ENCODE measurements at regions not wholly inside any gene's neighbourhood (a gene's known extent, or its start where the extent isn't known, plus 50 kb on each side); places are given as distances from the start of the nearest gene placed in this dataset.

DNA sequence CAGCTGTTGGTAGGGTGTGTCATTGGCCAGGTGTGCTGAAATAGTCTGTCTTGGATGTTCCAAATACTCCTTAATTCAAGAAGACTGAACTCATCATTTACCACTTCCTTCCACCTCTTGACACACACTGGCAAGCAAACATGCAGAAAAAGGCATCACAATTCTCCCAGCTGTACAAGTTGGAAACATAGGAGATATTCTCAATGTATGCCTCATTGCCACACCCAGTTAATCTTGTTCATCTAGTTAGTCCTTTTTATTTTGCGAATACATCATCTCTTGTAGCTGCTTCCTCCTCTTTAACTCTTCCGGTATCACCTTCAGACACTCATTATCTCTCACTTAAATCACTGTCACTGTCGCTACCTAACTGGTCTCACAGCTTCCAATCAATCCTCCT is 75.1 kb upstream of the GOT2 start:
- Histone ChIP-seq H3K4me1 (no peaks in the 10 kb centered on the region), H3K36me3 (no peaks in the 10 kb centered on the region)

DNA sequence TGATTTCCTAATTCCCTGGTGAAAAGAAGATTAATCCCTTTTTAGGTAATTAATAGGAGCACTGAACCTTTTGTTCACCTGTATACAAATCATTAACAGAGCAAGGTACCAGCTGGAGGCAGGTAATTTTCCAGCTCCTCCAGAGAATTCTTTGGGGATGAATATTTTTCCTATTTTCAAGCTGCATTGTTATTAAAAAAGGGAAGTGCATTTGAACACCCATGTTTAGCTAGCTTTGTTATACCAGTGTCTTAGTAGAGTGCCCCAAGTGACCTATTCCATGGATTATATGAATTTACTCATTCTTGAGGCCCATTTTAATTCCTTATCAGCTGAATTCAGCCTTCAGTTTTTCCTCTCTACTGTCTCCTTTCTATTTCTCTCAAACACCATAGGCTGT is 73.2 kb upstream of the GOT2 start:
- Histone ChIP-seq H3K9me3 (peaks cover 0 to 10% (median 4%) of the 10 kb centered on the region in 4 donors), H3K4me3 (no peak overlapping the region), H3K27me3 (no peaks in the 10 kb centered on the region), H3K4me1 (no peaks in the 10 kb centered on the region), H3K27ac (no peak overlapping the region), H3K36me3 (no peaks in the 10 kb centered on the region)
- TF ChIP-seq POLR2AphosphoS5 (IDR thresholded peaks at IDR 0.05) = no peak
- no peak for TF ChIP-seq POLR2A (IDR thresholded peaks at IDR 0.05)
- TF ChIP-seq EP300 (IDR thresholded peaks at IDR 0.05) = no peak
- intact Hi-C loops (cut with DNase I; ENCODE audit: low total_unique reads) = no loop called here
- DNase-seq = no peak

More for the DNA sequence above, 75.1 kb upstream of the GOT2 start:
- 76 to 93% (median 85%) methylated on average over 3 of the region's 3 CpGs for WGBS, 5 donors
- intact Hi-C loops (cut with DNase I; ENCODE audit: low total_unique reads) = no loop called here
- H3K4me3 ChIP-seq = no peak overlapping the region
- no peaks in the 10 kb centered on the region for H3K27me3 ChIP-seq
- no peak for DNase-seq
- H3K27ac ChIP-seq = no peak overlapping the region
- H3K9me3 ChIP-seq = no peaks in the 10 kb centered on the region
- TF ChIP-seq EP300 (IDR thresholded peaks at IDR 0.05) (no peak), POLR2AphosphoS5 (IDR thresholded peaks at IDR 0.05) (no peak)
- TF ChIP-seq, protein P1, sequence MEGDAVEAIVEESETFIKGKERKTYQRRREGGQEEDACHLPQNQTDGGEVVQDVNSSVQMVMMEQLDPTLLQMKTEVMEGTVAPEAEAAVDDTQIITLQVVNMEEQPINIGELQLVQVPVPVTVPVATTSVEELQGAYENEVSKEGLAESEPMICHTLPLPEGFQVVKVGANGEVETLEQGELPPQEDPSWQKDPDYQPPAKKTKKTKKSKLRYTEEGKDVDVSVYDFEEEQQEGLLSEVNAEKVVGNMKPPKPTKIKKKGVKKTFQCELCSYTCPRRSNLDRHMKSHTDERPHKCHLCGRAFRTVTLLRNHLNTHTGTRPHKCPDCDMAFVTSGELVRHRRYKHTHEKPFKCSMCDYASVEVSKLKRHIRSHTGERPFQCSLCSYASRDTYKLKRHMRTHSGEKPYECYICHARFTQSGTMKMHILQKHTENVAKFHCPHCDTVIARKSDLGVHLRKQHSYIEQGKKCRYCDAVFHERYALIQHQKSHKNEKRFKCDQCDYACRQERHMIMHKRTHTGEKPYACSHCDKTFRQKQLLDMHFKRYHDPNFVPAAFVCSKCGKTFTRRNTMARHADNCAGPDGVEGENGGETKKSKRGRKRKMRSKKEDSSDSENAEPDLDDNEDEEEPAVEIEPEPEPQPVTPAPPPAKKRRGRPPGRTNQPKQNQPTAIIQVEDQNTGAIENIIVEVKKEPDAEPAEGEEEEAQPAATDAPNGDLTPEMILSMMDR (IDR thresholded peaks at IDR 0.05) = no peak

DNA sequence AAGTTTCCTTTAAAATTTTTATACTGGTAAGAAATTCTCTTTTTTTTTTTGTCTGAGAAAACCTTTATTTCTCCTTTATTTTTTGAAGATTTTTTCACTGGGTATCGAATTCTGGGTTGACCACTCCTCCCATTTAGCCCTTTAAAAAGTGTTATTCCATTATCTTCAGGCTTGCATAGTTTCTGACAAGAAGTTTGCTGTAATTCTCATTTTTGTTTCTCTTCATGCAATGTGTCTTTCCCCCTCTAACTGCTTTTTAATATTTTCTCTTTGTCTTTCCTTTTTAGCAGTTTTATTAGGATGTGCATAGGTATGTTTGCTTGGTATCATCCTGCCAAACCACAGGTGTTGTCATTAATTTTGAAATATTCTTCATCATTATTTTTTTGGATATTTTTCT is 67.7 kb upstream of the GOT2 start:
- 29 to 48% (median 37%) methylated on average over 1 of the region's 1 CpG for WGBS, 5 donors
- Histone ChIP-seq H3K36me3 (no peaks in the 10 kb centered on the region), H3K9me3 (peaks cover 0 to 22% (median 7%) of the 10 kb centered on the region in 4 donors), H3K4me1 (no peaks in the 10 kb centered on the region), H3K27ac (no peak overlapping the region), H3K4me3 (no peak overlapping the region), H3K27me3 (no peaks in the 10 kb centered on the region)
- TF ChIP-seq, protein P1 (IDR thresholded peaks at IDR 0.05) = no peak
- no peak for DNase-seq
- intact Hi-C loops (cut with DNase I; ENCODE audit: low total_unique reads) = no loop called here

DNA sequence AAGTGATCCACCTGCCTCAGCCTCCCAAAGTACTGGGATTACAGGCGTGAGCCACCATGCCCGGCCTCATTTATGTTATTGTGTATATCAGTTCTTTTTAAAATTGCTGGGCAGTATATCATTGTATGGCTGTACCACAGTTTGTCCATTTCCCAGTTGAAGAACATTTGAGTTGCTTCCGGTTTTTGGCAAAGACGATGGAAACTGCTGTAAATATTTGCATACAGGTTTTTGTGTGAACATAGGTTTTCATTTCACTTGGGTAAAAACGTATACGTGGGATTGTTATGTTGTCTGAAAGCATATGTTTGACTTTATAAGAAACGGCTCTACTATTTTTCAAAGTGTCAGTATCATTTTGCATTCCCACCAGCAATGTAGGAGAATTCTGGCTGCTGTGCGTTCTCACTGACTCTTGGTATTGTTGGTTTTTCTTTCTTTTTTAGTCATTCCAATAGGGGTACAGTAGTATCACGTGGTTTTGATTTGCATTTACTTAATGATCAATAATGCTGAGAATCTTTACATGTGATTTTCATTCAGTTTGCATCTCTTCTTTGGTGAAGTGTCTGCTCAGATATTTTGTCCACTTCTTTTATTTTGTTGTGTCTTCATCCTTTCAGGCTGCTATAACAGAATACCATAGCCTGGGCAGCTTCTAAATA is 63.2 kb upstream of the GOT2 start:
- peaks cover 0 to 13% (median 2%) of the 10 kb centered on the region in 4 donors for H3K9me3 ChIP-seq
- H3K4me3 ChIP-seq = no peak overlapping the region
- no peaks in the 10 kb centered on the region for H3K36me3 ChIP-seq
- intact Hi-C loops (cut with DNase I; ENCODE audit: low total_unique reads) = no loop called here
- no peaks in the 10 kb centered on the region for H3K27me3 ChIP-seq
- no peak for DNase-seq
- TF ChIP-seq, protein P1 (IDR thresholded peaks at IDR 0.05) = no peak
- no peak for TF ChIP-seq EP300 (IDR thresholded peaks at IDR 0.05)
- no peak for TF ChIP-seq POLR2A (IDR thresholded peaks at IDR 0.05)
- no peak for TF ChIP-seq POLR2AphosphoS5 (IDR thresholded peaks at IDR 0.05)
- WGBS, 5 donors = 53 to 61% (median 54%) methylated on average over 9 of the region's 9 CpGs
- H3K27ac ChIP-seq = no peak overlapping the region
- no peaks in the 10 kb centered on the region for H3K4me1 ChIP-seq

DNA sequence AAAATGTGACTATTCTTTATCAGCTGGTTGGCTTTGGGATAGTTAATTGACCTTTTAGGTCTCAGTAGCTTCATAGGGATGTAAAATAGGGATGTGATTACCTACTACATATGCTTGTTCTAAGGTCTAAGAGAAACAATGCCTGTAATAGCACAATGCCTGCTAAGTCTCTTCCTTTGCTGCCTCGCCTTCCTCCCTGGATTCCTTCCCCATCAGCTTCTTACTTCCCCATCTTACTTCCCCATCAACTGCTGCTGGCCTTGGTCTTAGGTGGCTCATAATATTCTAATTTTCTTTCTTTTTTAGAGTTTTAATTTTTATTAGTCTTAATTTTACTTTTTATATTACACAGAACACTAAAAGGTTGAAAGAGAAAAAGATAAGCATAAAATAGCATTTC is 59.2 kb upstream of the GOT2 start:
- intact Hi-C loops (cut with DNase I; ENCODE audit: low total_unique reads) = no loop called here
- Histone ChIP-seq H3K4me3 (no peak overlapping the region), H3K4me1 (no peaks in the 10 kb centered on the region), H3K27me3 (no peaks in the 10 kb centered on the region), H3K9me3 (no peaks in the 10 kb centered on the region), H3K27ac (no peak overlapping the region), H3K36me3 (no peaks in the 10 kb centered on the region)
- no peak for DNase-seq
- 54 to 88% (median 71%) methylated on average over 1 of the region's 1 CpG for WGBS, 5 donors
- TF ChIP-seq POLR2A (IDR thresholded peaks at IDR 0.05) = no peak
- no peak for TF ChIP-seq EP300 (IDR thresholded peaks at IDR 0.05)
- TF ChIP-seq POLR2AphosphoS5 (IDR thresholded peaks at IDR 0.05) = no peak
- TF ChIP-seq, protein P1 (IDR thresholded peaks at IDR 0.05) = no peak

All from stomach (tissue), 8 donors.